OCI-LY3 (cell line): ENCODE measurements at regions not wholly inside any gene's neighbourhood (a gene's known extent, or its start where the extent isn't known, plus 50 kb on each side); places are given as distances from the start of the nearest gene placed in this dataset.

Source experiments
- H2AFZ ChIP-seq: fragments of 200-600, 300-600 bp; shearing (Covaris generic); 2 replicates; pipeline ENCODE4 v1.6.0; 2014; ENCODE audit warnings: antibody characterized with exemption, low read depth, low read length
- H3K27ac ChIP-seq: fragments of 200-600, 300-600 bp; sonication (generic); 2 replicates; pipeline ENCODE4 v1.5.1; 2014; ENCODE audit warnings: mild to moderate bottlenecking, low read length, moderate library complexity, mixed read lengths
- H3K27me3 ChIP-seq: fragments of 200-600, 300-600 bp; sonication (generic); 2 replicates; pipeline ENCODE4 v1.6.1; 2014; ENCODE audit warnings: low read depth, low read length, mixed read lengths
- H3K36me3 ChIP-seq: fragments of 200-600, 300-600 bp; sonication (generic); replicated peaks from 2 replicates; pipeline ENCODE3; 2014; ENCODE audit warnings: low read depth, low read length, mixed read lengths
- H3K4me1 ChIP-seq: fragments of 300-600, 200-600 bp; sonication (generic); 2 replicates; pipeline ENCODE4 v1.6.1; 2014; ENCODE audit warnings: low read length, mixed read lengths
- H3K4me2 ChIP-seq: fragments of 200-600, 300-600 bp; sonication (generic); 2 replicates; pipeline ENCODE4 v1.6.1; 2014; ENCODE audit warnings: low read length, mixed read lengths
- H3K4me3 ChIP-seq: fragments of 300-600, 200-600 bp; sonication (generic); 2 replicates; pipeline ENCODE4 v1.5.1; 2014; ENCODE audit warnings: antibody characterized with exemption, mild to moderate bottlenecking, low read length, moderate library complexity
- H3K79me2 ChIP-seq: fragments of 300-600, 200-600 bp; shearing (Covaris generic); 2 replicates; pipeline ENCODE4 v1.6.1; 2014; ENCODE audit warnings: mild to moderate bottlenecking, low read length, mixed read lengths
- H3K9ac ChIP-seq: fragments of 300-600, 200-600 bp; shearing (Covaris generic); 2 replicates; pipeline ENCODE4 v1.6.0; 2014; ENCODE audit warnings: mild to moderate bottlenecking, low read length, moderate library complexity
- H3K9me3 ChIP-seq: fragments of 200-600, 300-600 bp; shearing (Covaris generic); 2 replicates; pipeline ENCODE4 v1.6.1; 2014; ENCODE audit warnings: low read length, mixed read lengths; ENCODE audit not compliant: insufficient read depth
- H4K20me1 ChIP-seq: fragments of 200-600, 300-600 bp; sonication (generic); 2 replicates; pipeline ENCODE4 v1.6.1; 2016; ENCODE audit warnings: low read length, mixed read lengths; ENCODE audit not compliant: insufficient read depth
- CTCF ChIP-seq: fragments of 200-600, 300-600 bp; sonication (generic); IDR thresholded peaks from 2 replicates; pipeline ENCODE4 v1.5.1; 2014; ENCODE audit warnings: antibody characterized with exemption, low read length, low read depth
- EZH2phosphoT487 ChIP-seq: fragments of 200-600 bp; shearing (Covaris generic); IDR thresholded peaks from 2 replicates; pipeline ENCODE4 v1.6.1; 2018; ENCODE audit warnings: antibody characterized with exemption, mixed run types, low read depth

- H3K4me3 ChIP-seq = no peak overlapping the region
- H4K20me1 ChIP-seq = no peaks in the 10 kb centered on the region
- H3K4me1 ChIP-seq = no peaks in the 10 kb centered on the region
- no peaks in the 10 kb centered on the region for H3K36me3 ChIP-seq
- H2AFZ ChIP-seq = no peak overlapping the region
- H3K27me3 ChIP-seq = no peaks in the 10 kb centered on the region
- H3K4me2 ChIP-seq = no peak overlapping the region
- H3K9me3 ChIP-seq = no peaks in the 10 kb centered on the region
- no peaks in the 10 kb centered on the region for H3K79me2 ChIP-seq
- H3K9ac ChIP-seq = no peak overlapping the region
- TF ChIP-seq EZH2phosphoT487 (no peak), CTCF (no peak)
- no peak overlapping the region for H3K27ac ChIP-seq
These were observed 168.3 kb upstream of the PUDP start for GRCh38 chrX:7316280-7316679.

- no peak overlapping the region for H3K4me3 ChIP-seq
- no peaks in the 10 kb centered on the region for H3K79me2 ChIP-seq
- H4K20me1 ChIP-seq = no peaks in the 10 kb centered on the region
- no peak overlapping the region for H2AFZ ChIP-seq
- no peaks in the 10 kb centered on the region for H3K27me3 ChIP-seq
- no peak overlapping the region for H3K27ac ChIP-seq
- no peak overlapping the region for H3K9ac ChIP-seq
- no peaks in the 10 kb centered on the region for H3K9me3 ChIP-seq
- TF ChIP-seq EZH2phosphoT487 (no peak), CTCF (no peak)
- H3K36me3 ChIP-seq = no peaks in the 10 kb centered on the region
- H3K4me1 ChIP-seq = no peaks in the 10 kb centered on the region
- H3K4me2 ChIP-seq = no peak overlapping the region
These were observed 166.5 kb upstream of the PUDP start for GRCh38 chrX:7314425-7314824.

DNA sequence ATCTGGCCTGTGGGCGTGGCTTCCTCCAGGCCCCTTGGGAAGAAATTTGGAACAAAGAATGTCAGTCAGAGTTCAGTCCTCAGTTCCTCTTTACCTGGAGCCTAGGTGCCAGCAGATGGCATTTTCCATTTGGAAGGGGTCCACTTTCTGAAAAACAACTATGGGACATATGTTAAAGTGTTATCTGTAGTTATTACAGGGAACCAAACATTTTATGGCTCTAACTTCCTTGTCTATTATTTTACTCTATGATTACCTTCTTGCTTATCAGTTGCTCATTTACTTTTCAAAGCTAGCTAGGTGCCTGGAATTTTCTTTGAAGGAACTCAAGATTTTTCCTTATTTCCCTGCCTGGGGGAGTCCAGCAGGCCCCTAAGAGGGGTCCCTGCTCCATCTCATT, 159.8 kb upstream of the PUDP start:
- Histone ChIP-seq H3K9ac (no peak overlapping the region), H3K79me2 (no peaks in the 10 kb centered on the region), H3K27me3 (no peaks in the 10 kb centered on the region), H4K20me1 (no peaks in the 10 kb centered on the region), H3K9me3 (no peaks in the 10 kb centered on the region), H3K36me3 (no peaks in the 10 kb centered on the region), H2AFZ (no peak overlapping the region), H3K4me2 (no peak overlapping the region), H3K4me1 (no peaks in the 10 kb centered on the region), H3K27ac (no peak overlapping the region), H3K4me3 (no peak overlapping the region)
- TF ChIP-seq EZH2phosphoT487 (no peak), CTCF (no peak)

- TF ChIP-seq EZH2phosphoT487 = no peak
These were observed 146.5 kb upstream of the PUDP start for GRCh38 chrX:7294483-7294882.

More at GRCh38 chrX:7294483-7294882, 146.5 kb upstream of the PUDP start:
- Histone ChIP-seq H3K4me3 (no peak overlapping the region), H3K27me3 (no peaks in the 10 kb centered on the region), H3K9me3 (no peaks in the 10 kb centered on the region), H2AFZ (no peak overlapping the region), H3K4me1 (no peaks in the 10 kb centered on the region), H3K27ac (no peak overlapping the region), H3K79me2 (no peaks in the 10 kb centered on the region), H3K9ac (no peak overlapping the region), H4K20me1 (no peaks in the 10 kb centered on the region), H3K4me2 (no peak overlapping the region), H3K36me3 (no peaks in the 10 kb centered on the region)
